Uterus (tissue), 2 donors: ENCODE measurements at regions not wholly inside any gene's neighbourhood (a gene's known extent, or its start where the extent isn't known, plus 50 kb on each side); places are given as distances from the start of the nearest gene placed in this dataset.

Experiments used
- POLR2A ChIP-seq, 2 donors: fragments of 450-650 bp; IDR thresholded peaks; one replicate each; pipeline ENCODE4 v1.6.1; 2016; ENCODE audit warnings: antibody characterized with exemption in 2 of 2, mild to moderate bottlenecking in 1 of 2, moderate library complexity in 1 of 2
- TF ChIP-seq, protein P1 (sequence below), 4 experiments: fragments of 200-600 bp in 2 of 4; fragments of 450-650 bp in 2 of 4; sonication (generic) in 2 of 4; IDR thresholded peaks; one replicate each; pipeline ENCODE4 v1.5.1; 2016 to 2019; ENCODE audit warnings: antibody characterized with exemption in 4 of 4, mild to moderate bottlenecking in 2 of 4, moderate library complexity in 1 of 4

DNA sequence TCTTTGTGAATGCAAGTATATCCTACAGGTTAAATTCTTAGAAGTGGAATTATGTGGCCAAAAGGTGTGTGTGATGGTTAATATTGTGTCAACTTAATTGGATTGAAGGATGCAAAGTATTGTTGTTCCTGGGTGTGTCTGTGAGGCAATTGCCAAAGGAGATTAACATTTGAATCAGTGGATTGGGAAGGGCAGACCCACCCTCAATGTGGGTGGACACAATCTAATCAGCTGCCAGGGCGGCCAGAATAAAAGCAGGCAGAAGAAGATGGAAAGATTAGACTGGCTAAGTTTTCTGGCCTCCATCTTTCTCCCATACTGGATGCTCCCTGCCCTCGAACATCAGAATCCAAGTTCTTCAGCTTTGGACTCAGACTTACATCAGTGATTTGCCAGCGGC is 76.2 kb upstream of the GBA3 start:
- no peak for TF ChIP-seq POLR2A (IDR thresholded peaks at IDR 0.05)
- TF ChIP-seq, protein P1, sequence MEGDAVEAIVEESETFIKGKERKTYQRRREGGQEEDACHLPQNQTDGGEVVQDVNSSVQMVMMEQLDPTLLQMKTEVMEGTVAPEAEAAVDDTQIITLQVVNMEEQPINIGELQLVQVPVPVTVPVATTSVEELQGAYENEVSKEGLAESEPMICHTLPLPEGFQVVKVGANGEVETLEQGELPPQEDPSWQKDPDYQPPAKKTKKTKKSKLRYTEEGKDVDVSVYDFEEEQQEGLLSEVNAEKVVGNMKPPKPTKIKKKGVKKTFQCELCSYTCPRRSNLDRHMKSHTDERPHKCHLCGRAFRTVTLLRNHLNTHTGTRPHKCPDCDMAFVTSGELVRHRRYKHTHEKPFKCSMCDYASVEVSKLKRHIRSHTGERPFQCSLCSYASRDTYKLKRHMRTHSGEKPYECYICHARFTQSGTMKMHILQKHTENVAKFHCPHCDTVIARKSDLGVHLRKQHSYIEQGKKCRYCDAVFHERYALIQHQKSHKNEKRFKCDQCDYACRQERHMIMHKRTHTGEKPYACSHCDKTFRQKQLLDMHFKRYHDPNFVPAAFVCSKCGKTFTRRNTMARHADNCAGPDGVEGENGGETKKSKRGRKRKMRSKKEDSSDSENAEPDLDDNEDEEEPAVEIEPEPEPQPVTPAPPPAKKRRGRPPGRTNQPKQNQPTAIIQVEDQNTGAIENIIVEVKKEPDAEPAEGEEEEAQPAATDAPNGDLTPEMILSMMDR (IDR thresholded peaks at IDR 0.05), result no peak
